C4-2B (cell line): ENCODE measurements at regions not wholly inside any gene's neighbourhood (a gene's known extent, or its start where the extent isn't known, plus 50 kb on each side); places are given as distances from the start of the nearest gene placed in this dataset.

ENCODE experiments used
- H3K27ac ChIP-seq: fragments of 450-650 bp; 2 replicates; pipeline ENCODE4 v1.5.1; 2017
- CTCF ChIP-seq: fragments of 450-650 bp; conservative IDR thresholded peaks from 2 replicates; pipeline ENCODE4 v1.5.1; 2017; ENCODE audit warnings: mild to moderate bottlenecking
- ZFX ChIP-seq: fragments of 450-650 bp; IDR thresholded peaks from 2 replicates; pipeline ENCODE4 v1.6.1; 2017

- TF ChIP-seq ZFX (no peak), CTCF (no peak)
- no peak overlapping the region for H3K27ac ChIP-seq
These were observed 148.5 kb downstream of the NMUR2 start for GRCh38 chr5:152256580-152256979.

- TF ChIP-seq CTCF, result no peak
- TF ChIP-seq ZFX, result no peak
- no peak overlapping the region for H3K27ac ChIP-seq
These were observed 149.7 kb downstream of the NMUR2 start for GRCh38 chr5:152255411-152255810.

GRCh38 chr5:152247850-152248385 is 157.2 kb downstream of the NMUR2 start:
- H3K27ac ChIP-seq, result no peak overlapping the region
- TF ChIP-seq ZFX, result no peak
- no peak for TF ChIP-seq CTCF

- no peak for TF ChIP-seq CTCF
- TF ChIP-seq ZFX, result no peak
- no peak overlapping the region for H3K27ac ChIP-seq
These were observed 158.7 kb downstream of the NMUR2 start for GRCh38 chr5:152246401-152246800.

GRCh38 chr5:152237531-152237930 is 167.5 kb downstream of the NMUR2 start:
- TF ChIP-seq CTCF (no peak), ZFX (no peak)
- H3K27ac ChIP-seq, result no peak overlapping the region

- no peak overlapping the region; the same call in 1 of the 2 replicates for H3K27ac ChIP-seq
- TF ChIP-seq ZFX (no peak), CTCF (no peak)
These were observed 178.9 kb downstream of the NMUR2 start for GRCh38 chr5:152226191-152226590.

GRCh38 chr5:152221721-152222629 is 183.1 kb downstream of the NMUR2 start:
- no peak overlapping the region for H3K27ac ChIP-seq
- no peak for TF ChIP-seq ZFX
- no peak for TF ChIP-seq CTCF
